GM12878 (cell line): ENCODE measurements at regions not wholly inside any gene's neighbourhood (a gene's known extent, or its start where the extent isn't known, plus 50 kb on each side); places are given as distances from the start of the nearest gene placed in this dataset.

Experiments used
- ATAC-seq: fragments of 200-7000 bp; cut with Tn5 transposase; 3 replicates; pipeline ENCODE4 v1.9.1; 2020; ENCODE audit warnings: mild to moderate bottlenecking, moderate library complexity
- BruUV-seq: library from RNA; stranded (reverse); fragments of 400-500 nt; replicated peaks from 2 replicates; lab custom pipeline; 2021; lab: Mats Ljungman, UMichigan
- CTCF ChIA-PET: fragments of 300-600 bp; sonication (Branson Sonifier 250); formaldehyde crosslinking; extraction: SDS; loops from one replicate; lab custom pipeline; 2021; ENCODE audit warnings: inconsistent platforms; lab: Yijun Ruan, JAX
- POLR2A ChIA-PET: fragments of 350-600 bp; formaldehyde crosslinking; extraction: SDS; loops from one replicate; lab custom pipeline; 2021; ENCODE audit warnings: inconsistent platforms; lab: Charles Lee
- RAD21 ChIA-PET: fragments of 300-600 bp; sonication (Branson Sonifier 250); formaldehyde crosslinking; loops from one replicate; lab custom pipeline; 2023; ENCODE audit warnings: antibody characterized with exemption; ENCODE audit not compliant: unreplicated experiment; lab: Charles Lee
- SMC1A ChIA-PET: fragments of 300-600 bp; sonication (Branson Sonifier 250); formaldehyde crosslinking; loops from one replicate; lab custom pipeline; 2023; ENCODE audit not compliant: unreplicated experiment, uncharacterized antibody; lab: Charles Lee
- DNase-seq: peaks from one replicate; pipeline ENCODE4 v3.0.0-alpha.2; 2011; ENCODE audit warnings: low read depth, low spot score
- FAIRE-seq: peaks from 3 replicates; lab custom pipeline; 2011; peaks lifted over from hg19 to GRCh38; lab: Jason Lieb, UNC
- H2AFZ ChIP-seq: 2 replicates; pipeline ENCODE4 v1.6.0; 2011; ENCODE audit warnings: low read depth, low read length, control low read depth; ENCODE audit not compliant: control insufficient read depth
- H3K27ac ChIP-seq: 2 replicates; pipeline ENCODE4 v1.5.1; 2011; ENCODE audit warnings: control low read depth; ENCODE audit not compliant: control insufficient read depth, insufficient read depth
- H3K27me3 ChIP-seq, 2 experiments: replicated peaks in 1 of 2; 2 replicates each; pipeline versions ENCODE4 v1.6.0 to v1.6.1; 2011; ENCODE audit warnings: low read length in 1 of 2; ENCODE audit not compliant: control insufficient read depth in 2 of 2, insufficient read depth in 2 of 2
- H3K36me3 ChIP-seq, 2 experiments: 2 replicates each; pipeline ENCODE4 v1.5.1; 2011; ENCODE audit warnings: low read length in 1 of 2; ENCODE audit not compliant: control insufficient read depth in 2 of 2, insufficient read depth in 2 of 2
- H3K4me1 ChIP-seq: 2 replicates; pipeline ENCODE4 v1.6.1; 2011; ENCODE audit warnings: mild to moderate bottlenecking, low read length, moderate library complexity, mixed read lengths; ENCODE audit not compliant: control insufficient read depth, insufficient read depth
- H3K4me2 ChIP-seq: 2 replicates; pipeline ENCODE4 v1.6.0; 2011; ENCODE audit warnings: control low read depth; ENCODE audit not compliant: control insufficient read depth, insufficient read depth
- H3K4me3 ChIP-seq: fragments of 200-600 bp; sonication (generic); 2 replicates; pipeline ENCODE4 v1.5.1; 2016
- H3K79me2 ChIP-seq: 2 replicates; pipeline ENCODE4 v1.6.0; 2011; ENCODE audit warnings: low read length; ENCODE audit not compliant: control insufficient read depth, insufficient read depth
- H3K9ac ChIP-seq: 2 replicates; pipeline ENCODE4 v1.8.0; 2011; ENCODE audit warnings: low read length, control low read depth, mixed read lengths; ENCODE audit not compliant: control insufficient read depth, insufficient read depth
- H3K9me3 ChIP-seq: replicated peaks from 3 replicates; pipeline ENCODE4 v1.5.1; 2011; ENCODE audit warnings: mild to moderate bottlenecking, low read length; ENCODE audit not compliant: control insufficient read depth, insufficient read depth
- H4K20me1 ChIP-seq: 2 replicates; pipeline ENCODE4 v1.6.0; 2011; ENCODE audit not compliant: control insufficient read depth, insufficient read depth
- BCL3 ChIP-seq: IDR thresholded peaks from 2 replicates; pipeline ENCODE4 v1.6.1; 2011; ENCODE audit warnings: borderline replicate concordance, low read depth, mild to moderate bottlenecking, moderate library complexity, low read length; ENCODE audit not compliant: insufficient read depth, poor library complexity, severe bottlenecking
- BCLAF1 ChIP-seq: fragments of 450-650 bp; IDR thresholded peaks from 2 replicates; pipeline ENCODE4 v1.6.1; 2017; ENCODE audit warnings: antibody characterized with exemption, mild to moderate bottlenecking, moderate library complexity
- CEBPB ChIP-seq, 2 experiments: fragments of 150-350 bp in 1 of 2; IDR thresholded peaks; 2 replicates each; pipeline ENCODE4 v1.6.1; 2012 to 2014; ENCODE audit warnings: low read depth in 2 of 2, low read length in 2 of 2, borderline replicate concordance in 1 of 2, inconsistent platforms in 1 of 2
- FOXK2 ChIP-seq: fragments of 450-650 bp; IDR thresholded peaks from 2 replicates; pipeline ENCODE4 v1.6.1; 2017; ENCODE audit warnings: mild to moderate bottlenecking, moderate library complexity
- HDAC6 ChIP-seq: fragments of 200-600 bp; sonication (generic); IDR thresholded peaks from one replicate; pipeline ENCODE4 v1.8.0; 2017; ENCODE audit warnings: antibody characterized with exemption; ENCODE audit not compliant: unreplicated experiment
- PKNOX1 ChIP-seq: fragments of 450-650 bp; IDR thresholded peaks from 2 replicates; pipeline ENCODE4 v1.6.1; 2016; ENCODE audit warnings: mild to moderate bottlenecking
- TAF1 ChIP-seq: IDR thresholded peaks from 2 replicates; pipeline ENCODE4 v1.6.1; 2011; ENCODE audit warnings: mild to moderate bottlenecking, low read depth, low read length, borderline replicate concordance
- TBL1XR1 ChIP-seq: IDR thresholded peaks from 2 replicates; pipeline ENCODE4 v1.6.1; 2012; ENCODE audit warnings: low read depth, low read length, improper control_type of control experiment
- ZBTB11 ChIP-seq: fragments of 450-650 bp; formaldehyde crosslinking; IDR thresholded peaks from 2 replicates; pipeline ENCODE4 v1.5.0; 2022; ENCODE audit warnings: mild to moderate bottlenecking, missing genetic modification characterization
- in situ Hi-C: fragments of 300-500 bp; cut with MboI; formaldehyde crosslinking; loops from 9 replicates; pipeline ENCODE4 v1.14.3; 2018; ENCODE audit warnings: mixed read lengths
- intact Hi-C: fragments of 100-400 bp; cut with micrococcal nuclease; formaldehyde crosslinking; loops from one replicate; pipeline ENCODE4 v1.14.2; 2022; ENCODE audit not compliant: unreplicated experiment

- no peak for TF ChIP-seq FOXK2
- TF ChIP-seq, all 136 proteins: peak for 0
Measured at GRCh38 chr1:118826669-118827068, 161.5 kb downstream of the TBX15 start (continued).

GRCh38 chr1:118825619-118826018 is 162.5 kb downstream of the TBX15 start:
- TF ChIP-seq CEBPB (IDR thresholded peaks at IDR 0.05; ENCODE audit: borderline replicate concordance in 1 of 2, low read depth in 2 of 2, low read length in 2 of 2) (no peak), TBL1XR1 (no peak), BCLAF1 (no peak), HDAC6 (no peak), PKNOX1 (no peak), BCL3 (no peak), TAF1 (no peak), ZBTB11 (CRISPR knock-in tag) (no peak)
- ChIA-PET SMC1A (interaction anchor here (1.0 kb wide), 1 partner anchor 30 kb away, joined by 3 read pairs; no protein-coding TSS in a partner anchor), CTCF (no interaction called here), RAD21 (interaction anchor here (1.2 kb wide), 1 partner anchor 183 kb away, joined by 3 read pairs; no protein-coding TSS in a partner anchor), POLR2A (no interaction called here)
- H3K4me1 ChIP-seq, result no peaks in the 10 kb centered on the region
- in situ Hi-C loops (no loop called here), intact Hi-C loops (no loop called here)
- no peak overlapping the region for H3K4me3 ChIP-seq
- H3K36me3 ChIP-seq, result no peaks in the 10 kb centered on the region
- BruUV-seq, result no TSS peak
- FAIRE-seq (no peak), DNase-seq (no peak), ATAC-seq (no peak)
- no peaks in the 10 kb centered on the region for H3K9me3 ChIP-seq
- no peak overlapping the region for H3K27ac ChIP-seq
- no peak overlapping the region for H3K9ac ChIP-seq
- H4K20me1 ChIP-seq, result no peaks in the 10 kb centered on the region
- H2AFZ ChIP-seq, result no peak overlapping the region
- no peak overlapping the region for H3K4me2 ChIP-seq
- H3K27me3 ChIP-seq, result no peaks in the 10 kb centered on the region
- no peaks in the 10 kb centered on the region for H3K79me2 ChIP-seq
